NCI-H1694 treated with DMSO at 0.1 percent for 48 hours (cell line): ENCODE measurements at regions not wholly inside any gene's neighbourhood (a gene's known extent, or its start where the extent isn't known, plus 50 kb on each side); places are given as distances from the start of the nearest gene placed in this dataset.

Experiments
- DNase-seq: peaks from one replicate; lab custom pipeline; 2025; lab: John Stamatoyannopoulos, UW

DNA sequence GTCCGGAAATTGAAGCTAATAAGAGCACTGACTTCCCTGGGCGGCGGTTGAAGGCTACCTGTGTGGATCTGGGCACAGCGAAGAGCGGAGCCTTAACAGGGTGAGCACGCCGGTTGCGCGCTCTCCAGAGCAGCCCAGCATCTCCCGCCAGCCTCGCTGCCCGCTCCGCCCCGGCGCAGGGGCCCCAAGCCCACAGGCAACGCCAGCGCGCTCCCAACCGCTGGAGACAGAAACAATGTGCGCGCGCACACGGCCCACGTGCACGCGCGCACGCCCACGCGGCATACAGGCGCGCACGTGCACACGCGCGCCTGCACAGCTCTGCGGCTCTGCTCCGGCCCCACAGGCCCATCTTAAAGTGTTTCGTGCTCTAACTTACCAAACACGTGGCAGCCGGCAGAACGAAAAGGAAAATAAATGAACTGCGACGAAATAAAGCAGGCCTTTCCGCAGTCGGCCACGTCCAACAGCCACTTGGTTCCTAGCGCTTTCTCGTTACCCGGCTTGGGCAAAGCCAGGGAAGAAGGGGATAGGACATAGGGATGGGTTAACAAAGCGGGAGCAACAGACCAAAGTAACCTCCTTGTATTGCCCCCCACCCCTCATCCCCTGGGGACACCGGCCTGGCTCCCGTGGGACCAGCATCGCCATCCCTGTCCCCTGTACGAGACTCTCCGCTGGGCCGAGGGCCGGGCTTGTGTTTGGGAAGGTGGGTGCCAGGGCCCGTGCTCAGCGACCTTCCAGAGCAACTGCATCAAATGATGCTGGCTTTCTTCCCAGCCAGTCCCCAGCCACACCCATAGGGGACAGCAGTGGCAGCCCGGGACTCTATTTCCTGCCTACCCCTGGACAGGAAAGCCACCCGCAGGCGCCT is 203.7 kb downstream of the ABHD5 start:
- no peak for DNase-seq

DNA sequence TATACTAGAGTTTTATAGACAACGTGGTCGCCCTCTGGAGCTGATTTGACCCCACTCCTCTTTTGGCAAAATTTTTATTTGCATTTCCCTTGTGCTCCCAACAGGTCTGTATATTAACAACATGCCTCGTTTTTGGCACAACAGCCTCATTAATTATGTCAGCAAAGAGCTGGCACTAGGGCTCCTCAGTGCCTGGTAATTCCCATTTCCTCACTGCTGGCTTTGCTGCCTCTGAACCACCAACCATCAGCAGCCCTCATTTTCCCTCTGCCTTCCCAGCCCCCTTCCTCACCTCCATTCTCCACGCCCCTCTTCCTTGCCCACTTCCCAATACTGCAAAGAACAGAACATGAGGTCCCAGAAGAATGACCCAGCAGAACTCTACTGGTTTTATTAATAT is 204.8 kb downstream of the ABHD5 start:
- DNase-seq: peak; percentile 18

DNA sequence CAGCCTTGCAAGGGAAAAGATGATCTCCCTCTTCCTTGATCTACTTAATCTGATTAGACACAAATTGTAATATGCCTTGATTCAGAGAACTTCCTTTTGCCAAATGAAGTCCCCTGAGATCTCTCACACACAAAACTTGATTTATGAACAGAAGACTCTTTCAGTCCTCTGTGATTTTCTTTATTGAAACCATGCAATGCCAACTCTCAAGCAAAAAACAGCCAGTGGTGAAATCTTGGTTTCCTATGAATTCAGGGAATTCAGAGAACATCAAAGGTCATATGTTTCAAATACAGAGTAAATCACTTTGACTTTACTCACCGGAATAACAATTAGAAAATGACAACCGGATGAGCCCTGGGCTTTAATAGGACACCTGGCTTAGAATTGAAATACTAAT is 211.7 kb downstream of the ABHD5 start:
- no peak for DNase-seq

DNA sequence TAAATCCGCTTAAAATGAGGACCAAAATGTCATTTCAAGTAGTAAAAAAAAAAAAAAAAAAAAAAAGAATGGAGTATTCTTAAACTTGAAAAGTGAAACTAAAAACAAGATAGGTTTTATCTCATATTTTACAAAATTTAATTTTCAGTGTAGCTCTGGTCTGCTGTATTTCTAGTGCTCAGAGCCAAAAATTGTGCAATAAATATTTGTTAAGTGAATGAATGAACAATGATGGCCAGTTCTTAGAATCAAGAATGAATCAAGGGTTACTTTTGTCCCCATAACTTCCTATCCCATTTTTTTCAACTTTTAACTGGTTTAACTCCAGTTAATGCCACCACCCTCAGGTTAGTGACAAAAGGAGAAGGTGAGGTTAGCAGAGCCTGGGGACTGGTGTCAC is 214.4 kb downstream of the ABHD5 start:
- DNase-seq: no peak

DNA sequence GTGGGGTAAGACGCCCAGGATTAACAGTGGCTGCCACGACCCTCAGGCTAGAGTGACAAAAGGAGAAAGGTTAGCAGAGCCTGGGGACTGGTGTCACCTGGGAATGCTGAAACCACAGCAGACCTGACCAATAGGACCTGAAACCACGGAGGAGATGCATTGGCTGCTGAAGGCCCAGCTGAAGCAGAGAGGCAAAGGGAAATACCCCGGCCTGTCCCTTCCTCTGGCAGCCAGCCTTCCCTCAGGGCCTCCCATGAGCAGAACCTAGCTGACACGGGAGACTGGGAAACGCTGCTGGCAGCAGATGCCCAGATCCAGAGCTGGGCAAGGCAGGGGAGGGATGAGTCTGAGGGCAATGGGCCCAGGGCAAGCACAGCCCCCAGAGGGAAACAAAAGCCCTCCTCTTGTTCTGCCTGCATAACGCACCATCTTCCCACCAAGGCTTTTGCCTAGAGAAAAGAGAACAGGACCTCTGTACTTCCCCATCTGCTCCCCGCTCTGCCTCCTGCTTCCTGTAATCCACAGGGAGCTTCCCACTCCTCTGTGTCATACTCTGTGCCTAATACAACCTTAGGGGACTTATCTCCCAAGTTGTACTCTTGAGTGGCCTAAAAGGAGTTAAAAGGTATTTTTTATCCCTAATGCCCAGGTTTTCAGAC is 216.2 kb downstream of the ABHD5 start:
- DNase-seq: no peak

DNA sequence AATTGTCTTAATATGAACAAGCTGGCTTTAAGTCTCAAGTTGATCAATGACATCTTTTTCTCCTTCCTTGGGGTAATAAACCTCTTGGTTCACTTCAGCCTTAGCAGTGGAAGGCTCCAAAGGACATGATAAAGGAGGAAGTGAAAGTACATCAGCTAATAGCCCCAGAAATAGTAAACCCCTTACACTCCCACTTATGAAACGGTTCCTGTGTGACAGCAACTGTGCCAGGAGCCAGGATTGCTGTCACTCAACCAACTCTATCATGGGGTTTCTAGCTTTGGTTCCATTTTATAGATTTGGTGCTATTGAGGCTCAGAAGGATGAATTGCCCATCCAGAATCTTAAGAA is 216.7 kb downstream of the ABHD5 start:
- DNase-seq: no peak

DNA sequence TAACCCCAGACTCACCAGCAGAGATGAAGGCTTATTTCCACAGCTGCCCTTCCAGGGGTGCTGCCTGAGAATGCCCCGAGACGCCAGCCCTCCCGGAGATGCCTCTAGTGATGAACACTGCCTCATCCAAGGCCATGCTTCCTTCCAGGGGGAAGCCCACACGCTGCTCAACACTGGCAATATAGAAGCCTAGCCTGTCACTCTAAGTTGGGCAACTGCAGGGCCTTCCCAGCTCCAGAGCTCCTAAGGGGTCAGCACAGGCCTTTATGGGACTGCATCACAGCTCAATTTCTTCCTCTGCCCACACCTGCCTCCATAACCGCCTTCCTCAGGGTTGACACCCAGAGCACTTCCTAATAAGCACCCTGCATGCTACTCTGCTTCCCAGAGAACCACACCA is 217.7 kb downstream of the ABHD5 start:
- DNase-seq: no peak

DNA sequence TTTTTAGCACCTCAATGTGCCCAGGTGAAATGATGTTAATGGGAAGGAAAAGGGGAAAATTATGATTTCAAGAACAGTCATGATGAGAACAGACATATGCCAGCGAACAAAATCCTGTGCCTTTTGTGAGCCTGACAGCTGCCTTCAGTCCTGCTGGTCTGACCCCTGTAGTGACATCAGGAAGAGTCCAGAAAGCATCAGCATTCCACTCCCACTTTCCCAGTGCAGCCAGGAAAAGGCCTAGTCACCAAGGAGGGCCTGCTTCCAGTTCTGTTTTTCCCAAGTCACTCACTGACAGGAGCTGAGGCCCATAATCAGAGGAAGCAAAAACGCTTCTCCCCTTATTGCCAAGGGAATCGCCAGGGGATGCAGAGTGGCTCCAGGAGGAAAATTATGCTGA is 218.4 kb downstream of the ABHD5 start:
- no peak for DNase-seq

DNA sequence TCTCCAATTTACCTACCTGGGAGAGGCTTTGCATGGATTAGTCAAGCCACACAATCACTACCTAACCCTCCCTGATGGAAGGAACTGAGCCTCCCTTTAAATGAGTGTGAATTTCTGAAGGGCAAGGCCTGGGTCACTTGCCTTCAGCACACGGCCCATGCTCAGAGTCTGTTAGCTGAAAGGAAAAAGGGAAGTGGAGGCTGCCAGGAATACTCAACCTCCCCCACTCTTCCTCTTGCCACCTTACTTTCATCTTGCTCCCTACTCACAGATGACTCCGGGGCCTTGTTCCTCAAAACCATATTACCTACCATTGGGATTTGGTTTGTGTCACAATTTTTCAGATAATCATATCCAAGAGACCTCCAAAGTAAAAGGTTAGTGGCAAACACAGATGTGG is 220.0 kb downstream of the ABHD5 start:
- DNase-seq: no peak

DNA sequence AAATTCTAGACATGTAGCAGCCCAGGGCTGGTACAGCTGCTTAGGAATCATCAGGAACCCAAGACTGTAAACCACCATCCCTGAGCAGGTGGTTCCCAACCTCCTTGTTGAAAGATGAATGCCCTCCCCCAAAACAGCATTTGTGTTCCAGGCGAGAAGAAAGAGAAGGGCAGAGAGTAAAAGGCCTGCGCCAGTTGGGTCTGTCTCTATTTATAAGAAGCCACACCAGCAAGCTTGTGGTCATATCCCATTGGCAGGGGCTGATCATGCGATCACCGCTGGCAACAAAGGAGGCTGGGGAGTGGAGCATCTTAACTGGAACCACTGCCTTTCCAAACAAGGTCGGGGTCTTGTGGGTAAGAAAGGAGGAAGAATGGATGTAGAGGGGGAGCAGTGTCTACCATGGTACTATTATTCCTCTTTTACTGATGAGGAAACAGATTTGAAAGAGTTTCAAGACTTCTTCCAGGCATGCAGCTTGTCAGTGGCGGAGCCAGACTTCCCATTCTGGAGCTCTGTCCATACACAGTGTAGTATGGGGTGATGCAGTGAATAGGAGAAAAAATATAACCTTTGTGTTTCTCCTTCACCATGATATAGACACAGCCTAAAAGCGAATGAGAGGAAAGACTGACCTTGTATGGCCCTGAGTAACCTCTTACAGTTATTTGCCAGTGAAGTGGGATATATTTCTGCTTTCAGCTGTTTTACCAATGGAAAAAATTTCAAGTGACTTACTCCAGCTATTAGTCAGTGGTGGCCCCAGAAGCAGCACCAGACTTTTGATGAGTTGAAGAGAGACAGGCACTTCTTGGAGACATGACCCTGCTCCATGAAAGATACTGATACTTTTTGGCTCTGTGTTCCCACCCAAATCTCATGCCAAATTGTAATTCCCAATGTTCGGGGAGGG is 222.6 kb downstream of the ABHD5 start:
- DNase-seq: no peak

DNA sequence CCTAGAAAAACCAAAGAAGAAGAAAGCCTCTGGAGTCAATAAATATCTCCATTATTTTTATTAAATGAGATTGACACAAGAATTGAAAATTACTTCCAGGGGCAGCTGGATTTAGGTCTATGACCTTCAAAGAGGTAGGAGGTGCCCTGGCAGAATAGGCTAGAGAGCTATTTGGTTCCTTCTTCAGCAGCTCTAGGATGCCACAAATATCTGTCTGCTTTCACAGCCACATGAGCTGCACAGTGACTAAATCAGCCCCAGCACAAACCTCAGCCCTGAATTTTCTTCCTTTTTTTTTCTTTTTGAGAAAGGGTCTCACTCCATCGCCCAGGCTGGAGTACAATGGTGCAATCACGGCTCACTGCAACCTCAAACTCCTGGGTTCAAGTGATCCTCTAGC is 223.5 kb downstream of the ABHD5 start:
- DNase-seq: no peak

DNA sequence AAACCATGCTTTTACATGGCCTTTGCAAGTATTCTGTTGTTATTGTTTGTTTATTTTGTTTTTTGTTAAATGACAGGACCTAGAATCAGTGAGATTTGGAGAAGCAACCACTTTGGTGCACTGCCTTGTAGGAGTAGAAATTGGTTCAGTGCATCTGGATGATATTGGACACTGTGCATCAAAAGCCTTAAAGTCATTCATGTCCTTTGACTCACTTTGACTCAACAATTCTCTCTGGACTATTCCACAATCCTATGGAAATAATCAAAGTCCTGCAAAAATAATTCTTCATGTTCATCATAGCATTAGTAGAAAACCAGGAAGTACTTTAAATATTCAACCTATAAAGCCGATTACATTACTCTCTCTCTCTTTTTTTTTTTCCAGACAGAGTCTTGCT is 224.8 kb downstream of the ABHD5 start:
- no peak for DNase-seq

DNA sequence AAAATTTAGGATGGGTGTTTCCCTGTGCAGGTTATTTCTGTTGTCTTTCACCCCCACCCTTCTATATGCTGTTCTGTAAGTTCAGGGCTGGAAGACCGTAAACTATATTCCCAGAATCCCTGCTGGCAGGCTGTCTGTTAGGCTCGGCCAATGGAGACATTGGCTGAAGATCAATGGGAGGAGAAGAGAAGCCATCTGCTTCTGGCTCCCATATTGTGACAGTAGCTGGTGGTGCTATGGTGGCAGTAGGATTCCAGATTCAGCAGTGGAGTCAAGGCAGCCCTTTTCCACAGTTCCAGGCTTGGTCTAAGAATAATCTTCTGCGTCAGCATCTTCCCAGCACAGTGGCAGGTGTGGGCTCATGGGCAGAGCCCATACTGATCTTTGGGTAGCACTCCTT is 226.6 kb downstream of the ABHD5 start:
- DNase-seq: no peak

DNA sequence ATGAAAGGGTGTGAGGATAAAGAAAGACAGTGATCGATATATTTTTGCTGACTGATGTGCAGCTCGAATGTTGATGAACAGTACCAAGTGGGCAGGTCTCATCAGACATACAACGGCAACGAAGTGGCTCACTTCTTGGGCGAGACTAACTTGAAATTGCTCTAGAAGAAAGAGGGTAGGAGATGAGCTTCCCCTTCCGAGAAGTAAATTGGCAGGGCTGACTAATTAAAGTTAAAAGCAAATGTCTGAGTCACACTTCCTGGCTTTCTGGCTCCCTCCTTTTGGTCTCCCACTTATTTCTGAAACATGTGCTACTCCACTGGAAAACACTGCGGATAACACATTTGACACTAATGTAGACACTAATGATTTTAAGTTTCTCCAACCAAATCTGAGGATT is 228.3 kb downstream of the ABHD5 start:
- no peak for DNase-seq

DNA sequence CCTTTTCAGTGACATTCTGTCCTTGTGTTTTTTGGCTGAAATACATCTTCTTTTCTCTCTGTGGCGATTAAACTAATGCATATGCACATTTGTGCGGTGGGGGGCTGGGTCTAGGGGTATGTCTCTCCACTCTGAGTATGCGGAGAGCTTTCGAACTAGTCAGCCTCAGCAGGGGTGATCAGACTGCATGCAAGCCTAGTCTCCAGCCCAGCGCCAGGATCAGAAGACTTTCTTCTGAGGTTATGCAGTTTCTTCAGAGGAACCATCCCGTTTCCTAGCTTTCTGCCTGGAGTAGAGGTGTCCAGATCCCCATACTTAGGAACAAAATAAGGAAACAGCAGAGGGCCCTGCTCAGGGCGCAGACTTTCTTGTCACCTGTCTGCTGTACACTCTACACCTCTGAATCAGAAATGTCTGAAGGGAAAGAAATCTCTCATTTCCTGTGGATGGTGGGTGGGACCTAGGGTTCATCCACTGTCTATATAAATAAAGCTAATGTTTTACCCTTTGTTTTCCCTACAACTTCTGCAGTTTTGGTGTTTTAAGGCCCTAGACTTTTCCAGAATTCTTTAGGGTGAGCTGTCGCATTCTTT is 230.4 kb downstream of the ABHD5 start:
- DNase-seq: no peak

DNA sequence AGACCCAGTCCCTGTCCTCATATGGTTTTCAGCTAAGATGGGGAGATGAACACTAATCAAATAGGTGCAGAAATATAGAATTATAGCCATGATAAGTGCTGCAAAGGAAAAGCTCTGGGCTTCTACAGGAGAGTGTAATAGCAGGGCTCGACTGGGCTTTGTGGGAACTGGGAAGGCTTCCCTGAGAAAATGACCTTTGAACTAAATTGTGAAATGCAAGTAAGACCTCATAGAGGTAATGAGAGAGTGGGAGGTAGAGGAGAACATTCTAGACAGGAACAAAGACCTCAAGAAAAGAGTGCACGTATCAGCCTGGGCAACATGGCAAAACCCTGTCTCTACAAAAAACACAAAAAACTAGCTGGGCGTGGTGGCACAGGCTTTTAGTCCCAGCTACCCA is 231.6 kb downstream of the ABHD5 start:
- DNase-seq: no peak

DNA sequence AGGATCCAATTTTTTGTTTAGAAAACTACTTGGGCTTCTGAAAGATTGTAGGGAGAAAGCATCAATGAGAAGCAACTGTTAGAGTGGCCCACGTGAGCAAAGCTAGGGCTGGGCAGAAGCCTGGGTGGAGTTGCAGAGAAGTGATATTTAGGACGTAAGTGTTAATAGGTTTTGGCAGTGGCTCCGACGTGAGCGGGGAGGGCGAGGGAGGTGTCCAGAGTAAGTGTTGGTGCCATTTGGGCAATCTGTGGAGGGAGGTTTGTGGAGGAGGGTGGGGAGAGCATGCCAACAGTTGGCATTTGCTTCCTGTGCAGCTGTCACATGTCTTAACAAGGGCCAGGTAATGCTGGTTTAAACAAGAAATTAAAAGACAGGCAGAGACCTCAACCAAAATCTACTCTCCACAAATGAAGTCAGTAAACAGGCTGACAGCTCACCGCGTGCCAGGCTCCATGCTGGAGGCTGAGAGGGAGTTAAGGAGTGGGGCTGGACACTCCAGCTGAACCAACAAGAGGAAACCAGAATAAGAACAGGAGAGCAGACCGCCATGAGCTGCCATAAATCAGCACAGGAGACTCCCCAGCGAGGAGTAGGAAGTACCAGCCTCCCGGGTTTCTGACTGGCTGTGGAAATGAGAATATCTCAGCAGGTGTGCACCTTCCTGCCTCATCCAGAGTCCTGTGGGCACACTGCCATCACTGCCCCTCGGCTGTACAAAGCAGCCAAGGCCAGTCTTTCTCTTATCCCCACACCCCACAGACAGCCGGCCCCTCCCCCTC is 232.6 kb downstream of the ABHD5 start:
- DNase-seq: no peak

DNA sequence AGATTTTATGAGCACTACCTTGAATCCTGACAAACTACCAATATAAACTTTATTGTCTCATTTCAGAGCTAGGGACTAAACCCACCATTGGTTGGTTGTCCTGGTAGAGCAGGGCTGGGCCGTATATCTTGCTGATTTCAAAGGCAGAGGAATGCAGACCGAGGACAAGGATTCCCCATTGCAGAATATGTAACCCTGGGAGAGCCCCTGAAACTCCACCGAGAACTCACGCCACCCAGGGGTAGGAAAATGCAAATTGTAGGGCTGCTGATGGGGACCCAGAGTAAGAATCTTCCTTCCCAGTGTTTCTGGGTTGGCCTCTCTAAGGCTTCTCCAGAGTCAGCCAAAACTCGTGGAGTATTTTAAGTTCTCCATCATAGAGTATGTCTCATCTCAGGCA is 235.3 kb downstream of the ABHD5 start:
- DNase-seq: no peak

DNA sequence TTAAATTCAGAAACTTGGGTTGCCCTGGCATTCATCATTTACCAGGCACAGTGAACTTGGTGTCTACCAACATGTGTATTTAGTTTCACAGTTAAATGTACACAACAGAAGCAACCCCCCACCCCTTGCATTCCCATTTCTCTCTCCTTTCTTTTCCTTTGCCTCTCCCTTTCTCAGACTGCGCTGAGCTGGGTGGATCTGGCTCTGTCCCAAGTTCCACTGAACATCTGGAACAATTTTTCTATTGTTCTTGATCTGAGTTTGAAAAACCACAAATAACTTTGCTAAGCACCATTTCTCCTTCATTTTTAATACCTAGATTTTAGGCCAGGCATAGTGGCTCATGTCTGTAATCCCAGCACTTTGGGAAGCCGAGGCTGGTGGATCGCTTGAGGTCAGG is 242.2 kb downstream of the ABHD5 start:
- no peak for DNase-seq

DNA sequence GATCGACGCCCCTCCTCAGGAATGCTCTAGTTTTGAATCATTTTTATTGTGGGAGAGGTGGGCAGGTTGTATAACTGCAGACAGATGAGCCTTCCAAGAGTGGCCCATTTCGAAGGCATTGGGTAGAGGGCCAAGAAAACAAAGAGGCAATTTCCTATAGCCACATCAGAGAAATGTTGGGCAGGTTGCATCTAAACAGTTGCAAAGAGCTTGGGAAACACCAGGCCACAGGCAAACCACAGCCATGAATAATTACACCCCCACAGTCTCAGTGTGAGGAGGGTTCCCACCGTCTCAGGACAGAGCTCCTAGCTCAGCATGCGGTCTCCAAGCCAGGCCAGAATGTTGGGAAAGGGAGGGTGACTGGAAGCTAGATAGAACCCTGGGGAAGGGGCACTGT is 257.3 kb downstream of the ABHD5 start:
- no peak for DNase-seq

DNA sequence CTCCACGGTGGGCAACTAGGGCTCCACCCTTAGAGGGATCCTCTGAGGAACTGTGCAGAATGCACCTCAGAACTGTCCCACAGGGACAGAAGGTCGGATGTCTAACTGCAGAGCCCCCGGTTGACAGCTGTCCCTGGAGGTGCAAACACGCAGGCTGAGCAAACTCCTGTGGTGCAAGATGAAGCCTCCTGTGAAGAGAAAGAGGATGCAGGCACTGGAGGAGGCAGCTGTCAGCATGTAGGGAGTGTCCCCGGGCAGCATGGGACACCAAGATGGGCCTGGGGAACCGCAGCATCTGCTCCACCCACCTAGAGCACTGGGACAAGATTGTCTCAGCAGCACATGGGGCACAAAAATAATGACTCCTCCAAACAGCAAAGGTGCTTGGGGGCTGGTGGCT is 258.9 kb downstream of the ABHD5 start:
- DNase-seq: no peak

DNA sequence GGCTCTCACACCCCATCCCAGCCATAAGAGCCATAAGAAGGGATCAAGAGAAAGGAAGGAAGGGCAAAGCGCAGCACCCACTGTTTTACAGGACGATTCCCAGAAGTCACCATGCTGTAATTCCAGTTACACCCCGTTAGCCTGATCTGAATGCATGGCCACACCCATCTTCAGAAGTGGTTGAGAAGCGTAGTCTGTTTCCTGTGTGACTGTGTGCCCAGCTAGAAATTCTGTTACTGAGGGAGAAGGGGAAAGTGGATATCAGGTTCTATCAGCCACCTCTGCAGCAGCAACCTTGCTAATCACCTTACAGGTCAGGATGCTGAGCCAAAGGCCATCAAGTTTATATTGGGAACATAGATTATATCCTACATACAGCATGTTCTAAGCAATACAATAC is 260.0 kb downstream of the ABHD5 start:
- no peak for DNase-seq
